ENCODE measurements at regions not wholly inside any gene's neighbourhood (a gene's known extent, or its start where the extent isn't known, plus 50 kb on each side); places are given as distances from the start of the nearest gene placed in this dataset.

DNA sequence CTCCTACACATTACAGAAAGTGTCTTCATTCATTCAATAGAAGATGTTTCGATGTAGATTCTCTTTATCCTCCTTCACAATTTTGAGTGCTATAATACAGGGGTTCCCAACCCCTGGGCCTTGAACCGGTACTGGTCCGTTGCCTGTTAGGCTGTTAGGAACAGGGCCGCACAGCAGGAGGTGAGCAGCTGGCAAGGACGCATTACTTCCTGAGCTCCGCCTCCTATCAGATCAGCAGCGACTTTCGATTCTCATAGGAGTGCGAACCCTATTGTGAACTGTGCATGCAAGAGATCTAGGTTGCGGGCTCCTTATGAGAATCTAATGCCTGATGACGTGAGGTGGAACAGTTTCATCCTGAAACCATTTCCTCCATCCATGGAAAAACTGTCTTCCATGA is 153.0 kb upstream of the SMC2 start:
- Mint-ChIP-seq H3K27ac (no peak overlapping the region), H3K4me1 (ENCODE audit: low read depth) (no peaks in the 10 kb centered on the region), H3K9me3 (no peaks in the 10 kb centered on the region), H3K4me3 (no peak overlapping the region), H3K36me3 (ENCODE audit: low read depth) (no peaks in the 10 kb centered on the region), H3K27me3 (no peaks in the 10 kb centered on the region)
- intact Hi-C loops (cut with micrococcal nuclease) = loop anchor here (10.0 kb wide), 1 partner anchor 46 kb away; no protein-coding TSS in a partner anchor
- TF ChIP-seq, protein P1, sequence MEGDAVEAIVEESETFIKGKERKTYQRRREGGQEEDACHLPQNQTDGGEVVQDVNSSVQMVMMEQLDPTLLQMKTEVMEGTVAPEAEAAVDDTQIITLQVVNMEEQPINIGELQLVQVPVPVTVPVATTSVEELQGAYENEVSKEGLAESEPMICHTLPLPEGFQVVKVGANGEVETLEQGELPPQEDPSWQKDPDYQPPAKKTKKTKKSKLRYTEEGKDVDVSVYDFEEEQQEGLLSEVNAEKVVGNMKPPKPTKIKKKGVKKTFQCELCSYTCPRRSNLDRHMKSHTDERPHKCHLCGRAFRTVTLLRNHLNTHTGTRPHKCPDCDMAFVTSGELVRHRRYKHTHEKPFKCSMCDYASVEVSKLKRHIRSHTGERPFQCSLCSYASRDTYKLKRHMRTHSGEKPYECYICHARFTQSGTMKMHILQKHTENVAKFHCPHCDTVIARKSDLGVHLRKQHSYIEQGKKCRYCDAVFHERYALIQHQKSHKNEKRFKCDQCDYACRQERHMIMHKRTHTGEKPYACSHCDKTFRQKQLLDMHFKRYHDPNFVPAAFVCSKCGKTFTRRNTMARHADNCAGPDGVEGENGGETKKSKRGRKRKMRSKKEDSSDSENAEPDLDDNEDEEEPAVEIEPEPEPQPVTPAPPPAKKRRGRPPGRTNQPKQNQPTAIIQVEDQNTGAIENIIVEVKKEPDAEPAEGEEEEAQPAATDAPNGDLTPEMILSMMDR (IDR thresholded peaks at IDR 0.05) = no peak
- POLR2A ChIA-PET = no interaction called here
- DNase-seq (no peak), ATAC-seq (no peak)
- CTCF ChIA-PET = no interaction called here

DNA sequence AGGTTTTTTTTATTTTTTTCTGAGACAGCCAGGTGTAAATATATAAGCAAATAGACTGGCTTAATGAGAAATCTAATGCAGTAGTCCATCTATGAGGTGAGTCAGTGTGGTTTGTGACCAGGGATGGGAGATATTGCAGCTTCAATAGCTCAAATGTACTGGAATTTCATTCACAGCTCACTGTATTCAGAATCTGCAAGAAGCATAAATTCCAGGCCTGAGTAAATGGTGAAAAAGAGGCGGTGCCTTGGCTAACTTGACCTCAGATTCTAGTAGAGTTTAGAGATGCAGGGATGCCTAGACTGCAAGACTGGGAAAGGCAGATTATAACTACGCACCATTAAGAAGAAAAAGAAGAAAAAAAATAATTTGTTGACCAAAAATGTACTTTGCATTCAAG is 151.9 kb upstream of the SMC2 start:
- POLR2A ChIA-PET = no interaction called here
- ATAC-seq = no peak
- Mint-ChIP-seq H3K9me3 (no peaks in the 10 kb centered on the region), H3K27me3 (no peaks in the 10 kb centered on the region), H3K27ac (no peak overlapping the region), H3K4me3 (no peak overlapping the region), H3K36me3 (ENCODE audit: low read depth) (no peaks in the 10 kb centered on the region), H3K4me1 (ENCODE audit: low read depth) (no peaks in the 10 kb centered on the region)
- CTCF ChIA-PET = no interaction called here
- TF ChIP-seq, protein P1 (IDR thresholded peaks at IDR 0.05) = no peak
- DNase-seq = no peak
- intact Hi-C loops (cut with micrococcal nuclease) = loop anchor here (10.0 kb wide), 1 partner anchor 47 kb away; no protein-coding TSS in a partner anchor

DNA sequence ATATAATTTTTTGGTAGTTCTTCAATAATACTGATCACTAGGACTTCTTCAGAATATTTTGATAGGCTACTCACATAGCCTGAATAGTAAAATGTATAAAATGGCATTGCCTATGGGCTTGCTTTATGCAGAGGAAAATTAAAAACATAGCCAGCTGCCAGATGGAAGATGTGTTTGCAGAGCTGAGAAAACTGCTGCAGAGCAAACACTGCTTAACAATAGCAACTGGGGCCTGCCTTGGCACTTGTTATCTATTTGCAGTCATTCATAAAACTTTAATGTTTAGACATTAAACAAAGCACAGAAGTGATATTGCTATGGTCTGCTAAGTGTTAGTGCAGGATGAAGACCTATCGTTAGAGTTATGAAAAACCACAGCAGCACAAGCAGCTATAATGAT is 151.5 kb upstream of the SMC2 start:
- TF ChIP-seq, protein P1 (IDR thresholded peaks at IDR 0.05) = no peak
- H3K9me3 Mint-ChIP-seq = no peaks in the 10 kb centered on the region
- ATAC-seq = no peak
- intact Hi-C loops (cut with micrococcal nuclease) = loop anchor here (10.0 kb wide), 1 partner anchor 48 kb away; no protein-coding TSS in a partner anchor
- POLR2A ChIA-PET = no interaction called here
- no peaks in the 10 kb centered on the region for H3K27me3 Mint-ChIP-seq
- DNase-seq = no peak
- no peaks in the 10 kb centered on the region for H3K4me1 Mint-ChIP-seq (ENCODE audit: low read depth)
- no peak overlapping the region for H3K27ac Mint-ChIP-seq
- CTCF ChIA-PET = no interaction called here
- no peaks in the 10 kb centered on the region for H3K36me3 Mint-ChIP-seq (ENCODE audit: low read depth)
- no peak overlapping the region for H3K4me3 Mint-ChIP-seq

DNA sequence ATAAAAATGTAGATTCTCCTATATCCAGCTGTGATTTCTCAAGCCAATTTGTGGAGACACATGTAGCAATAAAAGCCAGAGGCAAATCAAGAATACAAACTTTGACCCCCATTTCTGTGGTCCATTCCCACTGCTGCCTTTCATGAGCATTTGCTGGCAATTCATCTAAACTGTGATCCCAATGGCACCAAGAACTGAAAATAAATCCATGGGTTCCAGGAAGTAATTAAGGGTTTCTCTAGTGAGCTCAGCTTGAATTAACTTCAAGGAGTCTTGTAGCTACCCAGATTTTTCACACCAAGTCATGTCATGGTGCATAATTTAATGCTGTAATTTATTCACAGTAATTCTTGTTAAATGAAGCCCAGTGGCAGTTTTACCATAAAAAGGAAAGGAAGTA is 145.0 kb upstream of the SMC2 start:
- Mint-ChIP-seq H3K4me3 (no peak overlapping the region), H3K27me3 (peaks cover 6% of the 10 kb centered on the region), H3K27ac (no peak overlapping the region), H3K9me3 (no peaks in the 10 kb centered on the region), H3K36me3 (ENCODE audit: low read depth) (no peaks in the 10 kb centered on the region), H3K4me1 (ENCODE audit: low read depth) (no peaks in the 10 kb centered on the region)
- DNase-seq = no peak
- POLR2A ChIA-PET = no interaction called here
- ATAC-seq = no peak
- intact Hi-C loops (cut with micrococcal nuclease) = loop anchor here (10.0 kb wide), 1 partner anchor 54 kb away; no protein-coding TSS in a partner anchor
- TF ChIP-seq, protein P1 (IDR thresholded peaks at IDR 0.05) = no peak
- CTCF ChIA-PET = interaction anchor here (0.6 kb wide), 1 partner anchor 143 kb away, joined by 3 read pairs; no protein-coding TSS in a partner anchor

DNA sequence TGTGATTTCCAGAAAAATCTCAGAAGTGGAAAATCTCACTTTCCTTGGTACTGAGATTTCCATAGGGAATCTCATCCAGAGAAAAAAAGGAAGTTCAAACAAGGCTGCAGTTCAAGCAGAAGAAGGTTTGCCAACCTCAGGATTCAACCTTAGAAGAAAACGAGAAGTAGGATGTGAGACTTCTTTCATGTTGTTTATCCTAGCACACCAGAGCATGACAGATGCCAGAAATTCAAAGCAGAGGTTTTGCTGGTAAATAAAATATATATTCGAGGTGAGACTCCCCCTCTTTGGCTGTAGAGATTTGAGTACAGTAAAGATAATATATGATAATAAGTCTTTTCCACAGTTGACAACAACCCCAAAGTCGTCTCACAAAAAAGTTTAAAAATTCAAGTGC is 116.9 kb upstream of the SMC2 start:
- ATAC-seq (no peak), DNase-seq (no peak)
- ChIA-PET POLR2A (no interaction called here), CTCF (no interaction called here)
- Mint-ChIP-seq H3K4me3 (no peak overlapping the region), H3K4me1 (ENCODE audit: low read depth) (no peaks in the 10 kb centered on the region), H3K27me3 (no peaks in the 10 kb centered on the region), H3K27ac (no peak overlapping the region), H3K36me3 (ENCODE audit: low read depth) (no peaks in the 10 kb centered on the region), H3K9me3 (no peaks in the 10 kb centered on the region)
- TF ChIP-seq, protein P1 (IDR thresholded peaks at IDR 0.05) = no peak
- intact Hi-C loops (cut with micrococcal nuclease) = no loop called here
